GM21737 (cell line): ENCODE measurements at regions not wholly inside any gene's neighbourhood (a gene's known extent, or its start where the extent isn't known, plus 50 kb on each side); places are given as distances from the start of the nearest gene placed in this dataset.
"Not testable (repeated sequence)": the region's sequence is repeated elsewhere in the genome, so short reads cannot be mapped to it uniquely, and the experiment has no call there.

ENCODE experiments used
- ATAC-seq: cut with Tn5 transposase; IDR thresholded peaks from one replicate; pipeline ENCODE4 v1.9.1; 2021; ENCODE audit warnings: mild to moderate bottlenecking, moderate library complexity; ENCODE audit not compliant: unreplicated experiment

- no peak for ATAC-seq
Observed at GRCh38 chr6:132143258-132143657, 192.1 kb upstream of the CCN2 start.

GRCh38 chr6:132142768-132143167, 191.6 kb upstream of the CCN2 start:
- ATAC-seq, result no peak

GRCh38 chr6:132142308-132142707, 191.1 kb upstream of the CCN2 start:
- ATAC-seq, result no peak

DNA sequence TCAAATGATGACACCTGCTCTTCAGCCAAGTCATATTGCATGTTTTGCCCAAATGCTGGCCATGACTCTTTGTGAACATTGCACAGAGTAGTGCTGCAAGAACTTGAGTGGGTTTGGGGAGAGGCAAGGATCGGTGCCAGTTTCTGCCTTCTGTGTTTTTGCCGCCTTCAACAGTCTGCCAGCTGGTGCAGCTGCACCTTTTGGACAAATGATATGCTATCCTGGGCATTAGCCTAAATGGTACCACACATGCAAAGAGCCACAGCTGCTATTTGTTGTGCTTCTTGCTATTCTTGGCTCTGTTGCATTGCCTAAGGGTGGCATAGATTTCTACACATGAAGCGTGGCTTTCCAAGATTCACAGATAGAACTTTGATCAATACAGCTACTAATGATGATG, 189.0 kb upstream of the CCN2 start:
- no peak for ATAC-seq

DNA sequence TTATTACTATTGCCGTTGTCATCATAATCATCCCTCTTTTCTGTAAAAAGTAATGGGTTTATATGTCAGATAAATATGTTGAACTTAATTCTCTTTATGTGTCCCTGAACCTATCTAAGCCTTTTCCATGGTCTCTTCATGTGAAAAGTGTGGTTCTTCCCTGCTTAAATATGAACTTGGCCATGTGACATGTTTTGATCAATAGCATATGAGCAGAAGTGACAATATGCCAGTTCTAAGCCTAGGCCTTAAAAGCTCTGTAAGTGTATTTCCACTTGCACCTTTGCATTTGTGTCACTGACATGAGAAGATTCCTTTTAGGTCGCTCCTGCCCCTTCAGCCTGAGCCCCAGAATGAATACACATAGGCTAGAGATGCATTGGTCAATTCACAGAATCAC, 188.4 kb upstream of the CCN2 start:
- no peak for ATAC-seq

DNA sequence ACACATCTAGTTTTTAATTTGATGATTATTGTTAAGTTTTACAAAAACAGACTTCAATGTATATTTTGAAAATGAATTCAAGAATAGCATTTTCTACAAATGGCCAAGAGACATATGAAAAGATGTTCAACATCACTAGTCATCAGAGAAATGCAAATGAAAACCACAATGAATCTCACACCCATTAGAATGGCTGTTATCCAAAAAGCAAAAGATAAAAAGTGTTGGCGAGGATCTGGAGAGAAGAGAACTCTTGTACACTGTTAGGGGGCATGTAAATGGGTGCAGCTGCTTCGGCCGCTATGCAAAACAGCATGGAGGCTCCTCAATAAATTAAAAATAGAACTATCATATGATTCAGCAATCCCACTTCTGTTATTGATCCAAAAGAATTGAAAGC, 185.8 kb upstream of the CCN2 start:
- no peak for ATAC-seq

DNA sequence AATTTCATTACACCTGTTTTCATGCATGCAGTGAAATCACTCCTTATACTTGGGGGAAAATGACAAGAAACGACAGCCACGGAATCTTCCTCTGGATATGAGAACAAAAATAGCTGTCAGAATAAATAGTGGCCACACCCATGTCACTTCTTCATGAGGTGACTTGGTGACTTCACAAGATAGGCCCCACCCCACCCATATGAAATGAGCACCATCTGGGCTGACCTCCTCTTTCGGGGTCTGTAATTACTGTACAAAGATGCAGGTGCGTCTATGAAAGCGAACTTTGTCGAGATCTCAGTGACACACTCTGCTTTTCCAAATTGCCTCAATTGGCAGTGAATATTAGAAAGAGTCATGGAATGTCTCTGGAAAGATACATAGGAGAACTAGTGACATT, 184.2 kb upstream of the CCN2 start:
- no peak for ATAC-seq

DNA sequence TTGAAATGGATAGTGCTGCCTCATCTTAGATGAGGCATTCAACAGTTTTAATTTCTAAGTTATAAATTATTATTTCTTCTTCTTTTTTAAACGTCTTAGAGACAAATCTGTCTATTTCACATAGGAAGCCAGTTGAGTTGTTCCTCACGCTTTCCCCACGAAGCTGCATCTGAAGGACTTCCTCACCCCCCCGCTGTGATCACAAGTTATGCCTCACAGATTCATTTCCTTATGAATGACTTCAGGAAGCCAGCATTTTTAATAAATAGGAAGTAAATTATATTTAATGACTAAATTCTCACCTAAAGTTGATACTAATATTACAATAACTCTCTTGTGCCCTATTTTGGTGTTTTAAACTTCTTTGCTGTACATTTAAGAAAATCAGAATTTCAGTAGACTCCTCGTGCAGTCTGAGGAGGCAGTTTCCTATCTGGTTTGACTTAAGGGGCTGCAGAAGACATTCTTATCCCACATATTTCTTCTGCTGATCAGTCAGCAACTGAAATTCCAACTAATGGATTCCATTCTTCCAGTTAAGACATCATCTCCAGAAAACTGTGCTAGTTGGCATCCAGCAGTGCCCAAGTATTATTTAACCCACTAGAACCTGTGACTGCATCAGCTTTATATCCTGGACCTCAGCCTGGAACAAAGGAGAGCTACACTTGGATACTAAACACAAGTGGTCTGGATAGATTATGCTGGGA, 182.7 kb upstream of the CCN2 start:
- ATAC-seq, result no peak

- no peak for ATAC-seq
Observed at GRCh38 chr6:132132924-132133639, 181.9 kb upstream of the CCN2 start.

GRCh38 chr6:132132422-132132821, 181.2 kb upstream of the CCN2 start:
- no peak for ATAC-seq

DNA sequence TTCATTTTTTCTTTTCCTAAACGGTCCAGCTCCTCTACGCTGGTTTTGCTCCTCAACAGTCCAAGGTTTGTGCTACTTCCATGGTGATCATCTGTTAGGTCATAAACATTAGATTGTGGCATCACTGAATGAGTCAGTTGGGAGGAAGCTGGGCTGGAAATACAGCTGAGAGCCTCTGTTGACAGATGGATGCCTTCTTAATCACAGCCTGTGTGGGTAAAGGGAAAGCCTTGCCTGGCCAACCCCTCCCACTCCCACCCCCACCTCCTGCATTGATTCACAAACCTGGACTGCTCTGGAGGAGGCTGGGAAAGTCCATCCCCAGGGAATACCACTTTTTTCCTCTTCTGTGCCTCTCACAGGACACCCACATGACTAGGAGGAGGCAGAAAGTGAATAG, 180.6 kb upstream of the CCN2 start:
- no peak for ATAC-seq

- no peak for ATAC-seq
Observed at GRCh38 chr6:132131351-132131750, 180.2 kb upstream of the CCN2 start.

GRCh38 chr6:132130626-132131298, 179.6 kb upstream of the CCN2 start:
- ATAC-seq, result no peak

- ATAC-seq, result no peak
Observed at GRCh38 chr6:132128424-132128823, 177.3 kb upstream of the CCN2 start.

DNA sequence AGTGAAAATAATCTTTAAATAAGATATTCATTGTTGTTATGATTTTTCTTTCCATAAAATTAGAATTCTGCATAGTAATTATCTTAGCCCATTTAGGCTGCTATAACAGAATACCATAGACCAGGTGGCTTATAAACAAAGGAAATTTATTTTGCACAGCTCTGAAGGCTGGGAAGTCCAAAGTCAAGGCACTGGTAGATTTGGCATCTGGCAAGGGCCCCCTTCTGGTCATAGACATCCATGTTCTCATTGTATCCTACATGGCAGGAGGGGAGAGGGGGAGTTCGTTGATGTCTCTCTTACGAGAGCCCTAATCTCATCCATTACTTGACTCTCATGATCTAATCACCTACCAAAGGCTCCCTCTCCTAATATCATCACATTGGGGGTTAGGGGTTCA, 175.0 kb upstream of the CCN2 start:
- ATAC-seq, result no peak

- no peak for ATAC-seq
Observed at GRCh38 chr6:132122871-132123270, 171.7 kb upstream of the CCN2 start.

GRCh38 chr6:132122176-132122575, 171.0 kb upstream of the CCN2 start:
- no peak for ATAC-seq

GRCh38 chr6:132118144-132118543, 167.0 kb upstream of the CCN2 start:
- ATAC-seq, result no peak

DNA sequence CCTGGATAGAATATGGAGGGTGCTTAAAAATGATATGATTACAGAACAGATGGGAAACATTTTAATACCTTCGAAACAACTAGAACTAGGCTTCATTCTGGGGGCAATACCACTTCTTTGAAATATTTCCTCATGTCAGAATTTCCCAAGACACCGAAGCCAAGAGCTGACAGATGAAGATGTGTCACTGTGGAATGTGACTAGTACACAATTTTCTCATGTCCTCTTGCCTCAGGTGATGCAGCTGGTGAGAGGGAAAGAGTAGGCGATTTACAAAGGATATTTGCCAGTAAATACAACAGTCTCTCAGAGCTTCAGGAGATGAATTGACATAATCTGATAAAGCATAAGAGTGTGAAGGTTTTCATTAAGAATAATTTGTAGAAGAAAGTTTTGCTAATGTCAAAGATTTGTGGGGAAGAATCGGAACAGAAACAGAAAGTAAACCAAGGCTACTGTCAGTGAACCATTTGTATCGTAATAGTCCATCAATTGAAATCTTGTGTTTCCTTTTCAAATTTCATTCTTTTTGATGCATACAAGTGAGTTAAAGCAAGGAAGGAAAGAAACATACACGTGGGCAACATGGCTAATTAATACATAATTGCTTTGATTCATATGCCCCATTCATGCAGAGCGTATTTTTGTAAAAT, 164.7 kb upstream of the CCN2 start:
- ATAC-seq, result no peak

GRCh38 chr6:132114201-132114825, 163.1 kb upstream of the CCN2 start:
- no peak for ATAC-seq

DNA sequence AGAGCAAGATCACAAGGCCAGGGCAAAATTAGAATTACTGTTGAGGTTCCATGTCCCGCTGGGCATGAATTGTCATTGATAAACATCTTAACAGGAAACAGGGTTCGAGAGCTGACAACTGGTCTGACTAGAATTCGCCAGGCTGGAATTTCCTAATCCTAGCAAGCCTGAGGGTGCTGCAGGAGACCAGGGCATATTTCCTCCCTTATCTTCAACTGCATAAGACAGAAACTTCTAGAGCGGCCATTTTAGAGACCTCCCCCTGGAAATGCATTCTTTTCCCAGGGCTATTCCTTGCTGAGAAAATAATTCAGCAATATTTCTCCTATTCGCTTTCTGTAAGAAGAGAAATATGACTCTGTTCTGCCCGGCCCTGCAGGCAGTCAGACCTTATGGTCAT, 158.6 kb upstream of the CCN2 start:
- ATAC-seq, result not testable (repeated sequence)
